H9 (cell line): ENCODE measurements at regions not wholly inside any gene's neighbourhood (a gene's known extent, or its start where the extent isn't known, plus 50 kb on each side); places are given as distances from the start of the nearest gene placed in this dataset.

ENCODE experiments used
- DNase-seq: peaks from one replicate; pipeline ENCODE4 v3.0.0-alpha.2; 2017
- H2AFZ ChIP-seq: one replicate; pipeline ENCODE4 v1.6.1; 2013; ENCODE audit warnings: mild to moderate bottlenecking, low read length, control low read depth, moderate library complexity
- H2AK5ac ChIP-seq: 2 replicates; pipeline ENCODE4 v1.6.1; 2013; ENCODE audit warnings: low read length, control low read depth, mixed read lengths; ENCODE audit not compliant: insufficient read length
- H2BK120ac ChIP-seq: one replicate; pipeline ENCODE4 v1.6.1; 2013; ENCODE audit warnings: low read depth, mild to moderate bottlenecking, low read length, control low read depth, inconsistent platforms; ENCODE audit not compliant: poor library complexity, severe bottlenecking
- H2BK12ac ChIP-seq: 2 replicates; pipeline ENCODE4 v1.6.1; 2013; ENCODE audit warnings: low read length, control low read depth, mixed read lengths, low read depth; ENCODE audit not compliant: insufficient read length
- H2BK15ac ChIP-seq: 2 replicates; pipeline ENCODE4 v1.6.1; 2013; ENCODE audit warnings: low read depth, low read length, control low read depth
- H2BK20ac ChIP-seq: one replicate; pipeline ENCODE4 v1.6.1; 2013; ENCODE audit warnings: low read depth, mild to moderate bottlenecking, low read length, control low read depth, inconsistent platforms; ENCODE audit not compliant: poor library complexity, severe bottlenecking
- H2BK5ac ChIP-seq: 2 replicates; pipeline ENCODE4 v1.6.1; 2013; ENCODE audit warnings: low read length, control low read depth, mixed read lengths; ENCODE audit not compliant: insufficient read length
- H3K14ac ChIP-seq: 2 replicates; pipeline ENCODE4 v1.6.1; 2013; ENCODE audit warnings: low read length, control low read depth; ENCODE audit not compliant: insufficient read depth
- H3K18ac ChIP-seq: 2 replicates; pipeline ENCODE4 v1.6.1; 2013; ENCODE audit warnings: low read depth, mild to moderate bottlenecking, mixed read lengths, low read length, control low read depth; ENCODE audit not compliant: insufficient read length
- H3K23ac ChIP-seq: 2 replicates; pipeline ENCODE4 v1.6.1; 2013; ENCODE audit warnings: low read length, control low read depth, mixed read lengths, low read depth; ENCODE audit not compliant: insufficient read length
- H3K23me2 ChIP-seq: 2 replicates; pipeline ENCODE4 v1.6.1; 2013; ENCODE audit warnings: low read depth, mild to moderate bottlenecking, mixed read lengths, low read length, control low read depth; ENCODE audit not compliant: insufficient read length, poor library complexity, severe bottlenecking
- H3K27ac ChIP-seq: 2 replicates; pipeline ENCODE4 v1.5.1; 2013; ENCODE audit warnings: low read length, control low read depth, mixed read lengths, low read depth; ENCODE audit not compliant: insufficient read length
- H3K27me3 ChIP-seq: 2 replicates; pipeline ENCODE4 v1.6.1; 2013; ENCODE audit warnings: low read length, control low read depth, inconsistent platforms; ENCODE audit not compliant: insufficient read depth
- H3K4ac ChIP-seq: 2 replicates; pipeline ENCODE4 v1.6.1; 2013; ENCODE audit warnings: low read depth, mild to moderate bottlenecking, control low read depth, inconsistent platforms, low read length, moderate library complexity
- H3K4me1 ChIP-seq: 2 replicates; pipeline ENCODE4 v1.6.1; 2013; ENCODE audit warnings: low read length, control low read depth, inconsistent platforms; ENCODE audit not compliant: insufficient read depth
- H3K4me2 ChIP-seq: 2 replicates; pipeline ENCODE4 v1.6.1; 2013; ENCODE audit warnings: low read length, control low read depth, mixed read lengths; ENCODE audit not compliant: insufficient read length, insufficient read depth
- H3K56ac ChIP-seq: 2 replicates; pipeline ENCODE4 v1.6.1; 2013; ENCODE audit warnings: low read depth, mild to moderate bottlenecking, mixed read lengths, low read length, control low read depth; ENCODE audit not compliant: insufficient read length
- H3K79me1 ChIP-seq: 2 replicates; pipeline ENCODE4 v1.6.1; 2013; ENCODE audit warnings: low read depth, mild to moderate bottlenecking, moderate library complexity, low read length, control low read depth, inconsistent platforms; ENCODE audit not compliant: insufficient read depth, poor library complexity, severe bottlenecking
- H3K79me2 ChIP-seq: 2 replicates; pipeline ENCODE4 v1.6.1; 2013; ENCODE audit warnings: low read length, control low read depth, inconsistent platforms; ENCODE audit not compliant: insufficient read depth
- H3K9ac ChIP-seq: 2 replicates; pipeline ENCODE4 v1.6.1; 2013; ENCODE audit warnings: low read length, control low read depth, mixed read lengths; ENCODE audit not compliant: insufficient read length; ENCODE audit errors: extremely low read depth
- H3K9me3 ChIP-seq: one replicate; pipeline ENCODE4 v1.6.1; 2013; ENCODE audit warnings: low read depth, low read length, inconsistent platforms; ENCODE audit not compliant: control insufficient read depth
- H3T11ph ChIP-seq: one replicate; pipeline ENCODE4 v1.6.1; 2013; ENCODE audit warnings: mild to moderate bottlenecking, low read length, control low read depth, inconsistent platforms
- H4K20me1 ChIP-seq: one replicate; pipeline ENCODE4 v1.6.1; 2013; ENCODE audit not compliant: control insufficient read depth, insufficient read length, insufficient read depth
- H4K5ac ChIP-seq: 2 replicates; pipeline ENCODE4 v1.6.1; 2013; ENCODE audit warnings: low read depth, mild to moderate bottlenecking, mixed read lengths, low read length, control low read depth; ENCODE audit not compliant: insufficient read length
- H4K8ac ChIP-seq: replicated peaks from 2 replicates; pipeline ENCODE4 v1.6.1; 2013; ENCODE audit warnings: low read length, control low read depth, mixed read lengths, low read depth; ENCODE audit not compliant: insufficient read length
- H4K91ac ChIP-seq: 2 replicates; pipeline ENCODE4 v1.6.1; 2013; ENCODE audit warnings: low read depth, mild to moderate bottlenecking, moderate library complexity, mixed read lengths, low read length, control low read depth; ENCODE audit not compliant: insufficient read length
- H3K27ac Mint-ChIP-seq, 3 experiments: 2 replicates in 2 of 3; 3 replicates in 1 of 3; pipeline ENCODE4 v1.8.0; 2020 to 2021; ENCODE audit warnings: mixed read lengths in 3 of 3, mild to moderate bottlenecking in 1 of 3, moderate library complexity in 1 of 3
- H3K27me3 Mint-ChIP-seq: 2 replicates; pipeline ENCODE4 v1.8.0; 2021; ENCODE audit warnings: low read depth, mild to moderate bottlenecking, moderate library complexity, mixed read lengths
- H3K36me3 Mint-ChIP-seq, 3 experiments: 2 replicates in 2 of 3; 3 replicates in 1 of 3; pipeline ENCODE4 v1.8.0; 2020 to 2021; ENCODE audit warnings: low read depth in 3 of 3, mixed read lengths in 3 of 3; ENCODE audit not compliant: insufficient read depth in 1 of 3
- H3K4me1 Mint-ChIP-seq, 2 experiments: 2 replicates each; pipeline ENCODE4 v1.8.0; 2020; ENCODE audit warnings: mixed read lengths in 2 of 2
- H3K4me3 Mint-ChIP-seq, 2 experiments: 2 replicates in 1 of 2; 3 replicates in 1 of 2; pipeline ENCODE4 v1.8.0; 2020 to 2021; ENCODE audit warnings: mild to moderate bottlenecking in 2 of 2, mixed read lengths in 2 of 2, moderate library complexity in 1 of 2
- H3K9me3 Mint-ChIP-seq, 2 experiments: 2 replicates in 1 of 2; 3 replicates in 1 of 2; pipeline ENCODE4 v1.8.0; 2020; ENCODE audit warnings: mild to moderate bottlenecking in 2 of 2, mixed read lengths in 2 of 2, moderate library complexity in 1 of 2
- WGBS: extraction: QIAGEN DNeasy Blood & Tissue Kit; methylation state at CpG from one replicate; pipeline ENCODE4 v1.1.7; 2013; ENCODE audit warnings: missing lambda C conversion rate, low lambda C conversion rate, mixed read lengths; ENCODE audit not compliant: insufficient read length; ENCODE audit errors: extremely low coverage; 5-methylcytosine and 5-hydroxymethylcytosine counted together
- TF ChIP-seq, protein P1 (sequence below): fragments of 200-600 bp; sonication (generic); conservative IDR thresholded peaks from 3 replicates; pipeline ENCODE4 v1.8.0; 2021; ENCODE audit warnings: antibody characterized with exemption, mild to moderate bottlenecking

DNA sequence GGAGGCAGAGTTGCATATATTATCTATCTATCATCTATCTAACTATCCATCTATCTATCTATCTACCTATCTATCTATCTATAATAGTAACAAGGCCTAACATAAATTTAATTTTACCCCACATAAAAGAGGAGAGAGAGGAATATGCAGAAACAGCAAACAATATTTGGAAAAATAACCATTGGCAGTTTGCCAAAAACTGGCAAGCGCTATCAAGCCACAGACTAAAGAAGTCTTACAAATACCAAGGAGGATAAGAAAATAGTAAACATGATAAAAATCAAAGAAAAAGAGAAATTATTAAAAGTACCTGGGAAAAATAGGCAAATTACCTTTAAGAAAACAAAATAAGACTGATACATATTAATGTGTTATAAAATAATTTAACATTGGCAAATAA, 230.8 kb downstream of the CPXCR1 start:
- H4K8ac ChIP-seq = no peak overlapping the region
- H3K9me3 ChIP-seq = no peaks in the 10 kb centered on the region
- no peak overlapping the region for H2BK15ac ChIP-seq
- H3K27ac ChIP-seq = no peak overlapping the region
- H3K27me3 ChIP-seq = no peaks in the 10 kb centered on the region
- H3K4me2 ChIP-seq = no peak overlapping the region
- H2BK120ac ChIP-seq = no peak overlapping the region
- Mint-ChIP-seq H3K27me3 (no peaks in the 10 kb centered on the region), H3K4me1 (peaks cover 22 to 23% of the 10 kb centered on the region in 2 experiments), H3K9me3 (no peaks in the 10 kb centered on the region), H3K4me3 (no peak overlapping the region), H3K27ac (peak overlapping the region in 1 of 3 experiments; percentile 77; a peak in 2 of 7 replicates), H3K36me3 (peaks cover 0 to 8% (median 0%) of the 10 kb centered on the region in 3 experiments; a peak in 2 of 7 replicates)
- no peaks in the 10 kb centered on the region for H3K23me2 ChIP-seq
- H3K18ac ChIP-seq = no peak overlapping the region
- WGBS = no CpG with 5 or more reads among the region's 1 CpG
- H2AFZ ChIP-seq = no peak overlapping the region
- no peak overlapping the region for H2BK5ac ChIP-seq
- H2BK20ac ChIP-seq = no peak overlapping the region
- no peak overlapping the region for H2AK5ac ChIP-seq
- no peak overlapping the region for H3K14ac ChIP-seq
- no peak overlapping the region for H4K5ac ChIP-seq
- H3K9ac ChIP-seq = no peak overlapping the region
- TF ChIP-seq, protein P1, sequence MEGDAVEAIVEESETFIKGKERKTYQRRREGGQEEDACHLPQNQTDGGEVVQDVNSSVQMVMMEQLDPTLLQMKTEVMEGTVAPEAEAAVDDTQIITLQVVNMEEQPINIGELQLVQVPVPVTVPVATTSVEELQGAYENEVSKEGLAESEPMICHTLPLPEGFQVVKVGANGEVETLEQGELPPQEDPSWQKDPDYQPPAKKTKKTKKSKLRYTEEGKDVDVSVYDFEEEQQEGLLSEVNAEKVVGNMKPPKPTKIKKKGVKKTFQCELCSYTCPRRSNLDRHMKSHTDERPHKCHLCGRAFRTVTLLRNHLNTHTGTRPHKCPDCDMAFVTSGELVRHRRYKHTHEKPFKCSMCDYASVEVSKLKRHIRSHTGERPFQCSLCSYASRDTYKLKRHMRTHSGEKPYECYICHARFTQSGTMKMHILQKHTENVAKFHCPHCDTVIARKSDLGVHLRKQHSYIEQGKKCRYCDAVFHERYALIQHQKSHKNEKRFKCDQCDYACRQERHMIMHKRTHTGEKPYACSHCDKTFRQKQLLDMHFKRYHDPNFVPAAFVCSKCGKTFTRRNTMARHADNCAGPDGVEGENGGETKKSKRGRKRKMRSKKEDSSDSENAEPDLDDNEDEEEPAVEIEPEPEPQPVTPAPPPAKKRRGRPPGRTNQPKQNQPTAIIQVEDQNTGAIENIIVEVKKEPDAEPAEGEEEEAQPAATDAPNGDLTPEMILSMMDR = no peak
- no peak overlapping the region for H4K91ac ChIP-seq
- H3K4me1 ChIP-seq = no peaks in the 10 kb centered on the region
- no peak for DNase-seq
- H3K4ac ChIP-seq = no peak overlapping the region
- H3K79me1 ChIP-seq = no peaks in the 10 kb centered on the region
- no peak overlapping the region for H3T11ph ChIP-seq
- H3K23ac ChIP-seq = no peak overlapping the region
- no peaks in the 10 kb centered on the region for H4K20me1 ChIP-seq
- H2BK12ac ChIP-seq = no peak overlapping the region
- no peaks in the 10 kb centered on the region for H3K79me2 ChIP-seq
- no peak overlapping the region for H3K56ac ChIP-seq
